DND-41 (cell line): ENCODE measurements at regions not wholly inside any gene's neighbourhood (a gene's known extent, or its start where the extent isn't known, plus 50 kb on each side); places are given as distances from the start of the nearest gene placed in this dataset.

Experiments
- ATAC-seq: fragments of 200-7000 bp; cut with Tn5 transposase; 3 replicates; pipeline ENCODE4 v1.9.1; 2021; ENCODE audit warnings: low read depth; ENCODE audit not compliant: insufficient read depth
- DNase-seq: peaks from one replicate; pipeline ENCODE4 v3.0.0-alpha.2; 2020
- H2AFZ ChIP-seq: 2 replicates; pipeline ENCODE4 v1.6.0; 2012; ENCODE audit warnings: low read depth, low read length
- H3K27ac ChIP-seq: 2 replicates; pipeline ENCODE4 v1.5.1; 2012; ENCODE audit warnings: low read length, inconsistent platforms
- H3K27me3 ChIP-seq: fragments of 200-600 bp; sonication (generic); 2 replicates; pipeline ENCODE4 v1.6.0; 2012; ENCODE audit warnings: low read length, mild to moderate bottlenecking, inconsistent platforms; ENCODE audit not compliant: insufficient read depth, poor library complexity
- H3K36me3 ChIP-seq: 2 replicates; pipeline ENCODE4 v1.5.1; 2012; ENCODE audit warnings: low read length, inconsistent platforms; ENCODE audit not compliant: insufficient read depth
- H3K4me1 ChIP-seq: 2 replicates; pipeline ENCODE4 v1.5.1; 2012; ENCODE audit warnings: mild to moderate bottlenecking, low read length; ENCODE audit not compliant: insufficient read depth
- H3K4me2 ChIP-seq: 2 replicates; pipeline ENCODE4 v1.6.0; 2012; ENCODE audit warnings: mild to moderate bottlenecking, moderate library complexity, low read length, inconsistent platforms; ENCODE audit not compliant: insufficient read depth
- H3K4me3 ChIP-seq, 2 experiments: fragments of 200-600 bp in 1 of 2; shearing (Covaris generic) in 1 of 2; 2 replicates each; pipeline ENCODE4 v1.5.1; 2012 to 2016; ENCODE audit warnings: inconsistent platforms in 2 of 2, low read length in 2 of 2, mild to moderate bottlenecking in 2 of 2, low read depth in 1 of 2, moderate library complexity in 1 of 2
- H3K79me2 ChIP-seq: 2 replicates; pipeline ENCODE4 v1.6.0; 2012; ENCODE audit warnings: low read length, inconsistent platforms; ENCODE audit not compliant: insufficient read depth
- H3K9ac ChIP-seq: 2 replicates; pipeline ENCODE4 v1.6.0; 2012; ENCODE audit warnings: low read depth, mild to moderate bottlenecking, inconsistent platforms, low read length, moderate library complexity
- H3K9me3 ChIP-seq: 2 replicates; pipeline ENCODE4 v1.5.1; 2012; ENCODE audit warnings: low read length, moderate library complexity, mild to moderate bottlenecking, inconsistent platforms; ENCODE audit not compliant: insufficient read depth, severe bottlenecking
- H4K20me1 ChIP-seq: 2 replicates; pipeline ENCODE4 v1.6.0; 2012; ENCODE audit warnings: low read length; ENCODE audit not compliant: insufficient read depth
- CTCF ChIP-seq: IDR thresholded peaks from 2 replicates; pipeline ENCODE4 v1.5.1; 2012; ENCODE audit warnings: borderline replicate concordance, low read length, moderate library complexity, mild to moderate bottlenecking; ENCODE audit not compliant: poor library complexity, severe bottlenecking; ENCODE audit errors: extremely low read depth
- EZH2 ChIP-seq: IDR thresholded peaks from 3 replicates; pipeline ENCODE4 v1.6.1; 2012; ENCODE audit warnings: borderline replicate concordance, low read depth, mild to moderate bottlenecking, moderate library complexity, low read length, inconsistent platforms; ENCODE audit not compliant: severe bottlenecking

- H3K27me3 ChIP-seq = no peaks in the 10 kb centered on the region
- H3K4me2 ChIP-seq = no peak overlapping the region
- H2AFZ ChIP-seq = no peak overlapping the region
- ATAC-seq (no peak), DNase-seq (no peak)
- no peaks in the 10 kb centered on the region for H4K20me1 ChIP-seq
- TF ChIP-seq EZH2 (no peak), CTCF (no peak)
- H3K27ac ChIP-seq = no peak overlapping the region
- no peaks in the 10 kb centered on the region for H3K36me3 ChIP-seq
- H3K9ac ChIP-seq = no peak overlapping the region
- no peak overlapping the region for H3K4me3 ChIP-seq
- H3K4me1 ChIP-seq = no peaks in the 10 kb centered on the region
- no peaks in the 10 kb centered on the region for H3K9me3 ChIP-seq
- H3K79me2 ChIP-seq = no peaks in the 10 kb centered on the region
These were observed 161.4 kb upstream of the TFPI start for GRCh38 chr2:187715590-187715989.

GRCh38 chr2:187716301-187716700 lies 162.1 kb upstream of the TFPI start:
- ATAC-seq = no peak
- Histone ChIP-seq H3K4me1 (no peaks in the 10 kb centered on the region), H3K27ac (no peak overlapping the region), H2AFZ (no peak overlapping the region), H3K9ac (no peak overlapping the region), H3K4me3 (no peak overlapping the region), H3K9me3 (no peaks in the 10 kb centered on the region), H3K79me2 (no peaks in the 10 kb centered on the region), H4K20me1 (no peaks in the 10 kb centered on the region), H3K4me2 (no peak overlapping the region), H3K36me3 (no peaks in the 10 kb centered on the region), H3K27me3 (no peaks in the 10 kb centered on the region)
- TF ChIP-seq CTCF = no peak
- no peak for DNase-seq

- no peak overlapping the region for H3K4me3 ChIP-seq
- H3K27ac ChIP-seq = no peak overlapping the region
- no peak overlapping the region for H3K9ac ChIP-seq
- no peak for DNase-seq
- H3K27me3 ChIP-seq = no peaks in the 10 kb centered on the region
- H3K79me2 ChIP-seq = no peaks in the 10 kb centered on the region
- ATAC-seq = no peak
- H3K36me3 ChIP-seq = no peaks in the 10 kb centered on the region
- no peak for TF ChIP-seq EZH2
- TF ChIP-seq CTCF = no peak
- H4K20me1 ChIP-seq = no peaks in the 10 kb centered on the region
- no peaks in the 10 kb centered on the region for H3K9me3 ChIP-seq
- no peaks in the 10 kb centered on the region for H3K4me1 ChIP-seq
- no peak overlapping the region for H3K4me2 ChIP-seq
- H2AFZ ChIP-seq = no peak overlapping the region
These were observed 163.9 kb upstream of the TFPI start for GRCh38 chr2:187718092-187718491.

- Histone ChIP-seq H3K27ac (no peak overlapping the region), H3K4me1 (no peaks in the 10 kb centered on the region), H2AFZ (no peak overlapping the region), H3K4me3 (no peak overlapping the region), H3K79me2 (no peaks in the 10 kb centered on the region), H3K9ac (no peak overlapping the region), H3K27me3 (no peaks in the 10 kb centered on the region), H3K36me3 (no peaks in the 10 kb centered on the region), H3K4me2 (no peak overlapping the region), H4K20me1 (no peaks in the 10 kb centered on the region), H3K9me3 (no peaks in the 10 kb centered on the region)
- DNase-seq (no peak), ATAC-seq (no peak)
- no peak for TF ChIP-seq EZH2
- TF ChIP-seq CTCF = no peak
These were observed 165.3 kb upstream of the TFPI start for GRCh38 chr2:187719510-187719909.
